GM21528 (cell line): ENCODE measurements at regions not wholly inside any gene's neighbourhood (a gene's known extent, or its start where the extent isn't known, plus 50 kb on each side); places are given as distances from the start of the nearest gene placed in this dataset.

Experiments used
- ATAC-seq: cut with Tn5 transposase; IDR thresholded peaks from one replicate; pipeline ENCODE4 v1.9.1; 2021; ENCODE audit warnings: mild to moderate bottlenecking, moderate library complexity; ENCODE audit not compliant: unreplicated experiment, low FRiP score

- no peak for ATAC-seq
Observed at GRCh38 chr16:85474621-85475217, 138.4 kb upstream of the GSE1 start.

- no peak for ATAC-seq
Observed at GRCh38 chr16:85475233-85475632, 137.9 kb upstream of the GSE1 start.

GRCh38 chr16:85475691-85476300, 137.3 kb upstream of the GSE1 start:
- ATAC-seq: no peak

- ATAC-seq: no peak
Observed at GRCh38 chr16:85476389-85476788, 136.7 kb upstream of the GSE1 start.

- ATAC-seq: no peak
Observed at GRCh38 chr16:85477801-85478363, 135.2 kb upstream of the GSE1 start.

- ATAC-seq: no peak
Observed at GRCh38 chr16:85479972-85480726, 133.0 kb upstream of the GSE1 start.

- no peak for ATAC-seq
Observed at GRCh38 chr16:85480727-85481101, 132.4 kb upstream of the GSE1 start.

- ATAC-seq: no peak
Observed at GRCh38 chr16:85481206-85481605, 131.9 kb upstream of the GSE1 start.

- no peak for ATAC-seq
Observed at GRCh38 chr16:85481738-85482137, 131.4 kb upstream of the GSE1 start.

- no peak for ATAC-seq
Observed at GRCh38 chr16:85483424-85483823, 129.7 kb upstream of the GSE1 start.

GRCh38 chr16:85484347-85485300, 128.5 kb upstream of the GSE1 start:
- ATAC-seq: no peak

- no peak for ATAC-seq
Observed at GRCh38 chr16:85485379-85485778, 127.7 kb upstream of the GSE1 start.

GRCh38 chr16:85486256-85486915, 126.7 kb upstream of the GSE1 start:
- ATAC-seq: no peak

GRCh38 chr16:85488414-85488813, 124.7 kb upstream of the GSE1 start:
- no peak for ATAC-seq

- ATAC-seq: no peak
Observed at GRCh38 chr16:85490407-85491057, 122.6 kb upstream of the GSE1 start.

GRCh38 chr16:85491058-85491771, 121.9 kb upstream of the GSE1 start:
- no peak for ATAC-seq

- no peak for ATAC-seq
Observed at GRCh38 chr16:85491798-85492294, 121.3 kb upstream of the GSE1 start.

- ATAC-seq: no peak
Observed at GRCh38 chr16:85492295-85492864, 120.7 kb upstream of the GSE1 start.
